Stimulated activated CD4-positive, alpha-beta T cell treated with anti-CD3 and anti-CD28 coated beads, Interleukin-1b, Interleukin-23, amount 100 ng/mL, for 1 hour (primary cell): ENCODE measurements at regions not wholly inside any gene's neighbourhood (a gene's known extent, or its start where the extent isn't known, plus 50 kb on each side); places are given as distances from the start of the nearest gene placed in this dataset.
"Not testable (repeated sequence)": the region's sequence is repeated elsewhere in the genome, so short reads cannot be mapped to it uniquely, and the experiment has no call there.

Experiments
- DNase-seq, 2 donors: peaks; one replicate each; pipeline ENCODE4 v3.0.0-alpha.2; 2020; ENCODE audit warnings: low read depth in 2 of 2

DNA sequence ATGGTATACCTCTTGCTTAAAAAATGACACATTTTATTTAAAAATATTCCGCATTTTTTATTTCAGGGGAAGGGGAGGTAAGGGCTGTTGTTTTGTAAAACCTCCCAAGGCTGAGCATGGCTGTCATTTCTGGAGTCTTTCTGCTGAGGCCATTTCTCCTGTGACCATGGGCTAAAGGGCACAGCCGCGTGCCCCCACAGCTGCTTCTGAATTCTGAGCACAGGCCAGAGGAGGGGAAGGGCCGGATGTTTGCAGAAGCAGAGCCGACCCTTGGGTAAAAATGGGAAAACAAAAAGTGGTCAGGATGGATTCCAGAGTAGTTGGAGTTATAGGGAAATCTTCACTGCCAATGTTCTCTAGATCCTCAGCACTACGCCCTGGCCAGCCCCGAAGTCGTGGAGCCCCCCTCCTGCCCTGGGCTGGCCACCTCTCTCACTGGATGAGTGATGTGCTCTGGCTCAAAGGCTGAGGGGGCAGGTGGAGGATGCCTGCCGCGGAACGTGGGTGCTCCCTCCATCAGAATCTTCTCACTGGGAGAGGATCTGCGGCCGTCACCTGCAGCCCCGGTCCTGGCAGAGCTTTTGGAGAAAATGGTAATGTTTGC lies 131.3 kb upstream of the ZEB1 start:
- no peak for DNase-seq

DNA sequence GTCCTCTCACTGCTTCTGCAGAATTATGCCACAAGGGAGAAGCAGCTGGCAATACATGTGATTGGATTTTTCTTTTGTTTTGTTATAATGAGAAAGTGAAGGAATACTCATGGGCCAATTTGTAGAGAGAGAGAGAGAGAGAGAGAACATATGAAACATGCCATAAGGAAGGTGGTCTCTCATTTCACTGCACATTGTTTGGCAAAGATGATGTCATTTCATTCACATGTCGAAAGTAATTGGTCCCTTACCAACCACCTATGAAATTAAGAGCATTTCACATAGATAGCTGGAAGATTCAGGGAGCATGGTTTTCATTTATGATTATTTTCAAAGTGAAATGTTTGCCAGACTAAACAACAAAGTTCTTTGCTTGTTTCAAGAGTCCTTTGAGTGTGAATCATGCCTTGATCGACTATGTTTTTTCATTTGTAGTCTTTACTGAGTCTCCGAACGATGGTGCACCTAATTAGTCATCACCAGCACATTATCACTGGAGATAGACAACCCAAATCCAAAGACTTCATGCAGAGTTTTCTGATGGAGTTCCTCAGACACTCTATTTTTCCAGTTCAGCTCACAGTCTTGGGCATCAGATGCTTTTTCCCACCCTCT lies 130.1 kb upstream of the ZEB1 start:
- no peak for DNase-seq

DNA sequence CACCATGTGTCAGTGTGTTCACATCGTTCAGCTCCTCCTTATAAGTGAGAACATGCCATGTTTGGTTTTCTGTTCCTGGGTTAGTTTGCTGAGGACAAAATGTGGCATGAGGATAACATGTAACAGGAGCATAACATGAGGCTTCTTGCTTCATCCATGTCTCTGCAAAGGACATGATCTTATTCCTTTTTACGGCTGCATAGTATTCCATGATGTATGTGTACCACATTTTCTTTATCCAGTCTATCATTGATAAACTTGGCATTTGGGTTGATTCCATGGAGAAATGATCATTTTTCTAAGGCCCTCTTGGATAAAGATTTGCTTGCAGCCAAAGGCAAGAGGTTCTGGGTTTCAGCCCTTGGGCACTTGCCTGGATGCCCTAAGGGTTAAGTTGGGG lies 128.5 kb upstream of the ZEB1 start:
- no peak for DNase-seq

DNA sequence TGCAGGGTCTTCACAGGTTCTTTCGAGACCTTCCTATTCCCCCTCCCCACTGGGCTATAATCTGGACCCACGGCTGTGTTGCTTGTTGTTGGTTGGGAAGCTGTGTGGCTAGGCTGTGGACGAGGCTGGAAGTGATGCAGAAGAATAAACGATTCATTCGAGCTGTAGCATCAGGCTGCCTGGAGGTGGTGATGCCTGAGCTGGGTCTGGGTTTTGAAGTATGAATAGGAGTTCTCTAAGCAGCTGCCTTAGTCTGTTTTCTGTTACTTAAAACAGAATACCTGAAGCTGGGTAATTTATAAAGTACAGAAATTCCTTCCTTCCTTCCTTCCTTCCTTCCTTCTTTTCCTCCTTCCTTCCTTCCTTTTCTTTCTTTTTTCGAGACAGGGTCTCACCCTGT lies 126.5 kb upstream of the ZEB1 start:
- no peak for DNase-seq

- no peak for DNase-seq
Observed at GRCh38 chr10:31194986-31195385, 124.0 kb upstream of the ZEB1 start.

- no peak for DNase-seq
Observed at GRCh38 chr10:31197886-31198285, 121.1 kb upstream of the ZEB1 start.

DNA sequence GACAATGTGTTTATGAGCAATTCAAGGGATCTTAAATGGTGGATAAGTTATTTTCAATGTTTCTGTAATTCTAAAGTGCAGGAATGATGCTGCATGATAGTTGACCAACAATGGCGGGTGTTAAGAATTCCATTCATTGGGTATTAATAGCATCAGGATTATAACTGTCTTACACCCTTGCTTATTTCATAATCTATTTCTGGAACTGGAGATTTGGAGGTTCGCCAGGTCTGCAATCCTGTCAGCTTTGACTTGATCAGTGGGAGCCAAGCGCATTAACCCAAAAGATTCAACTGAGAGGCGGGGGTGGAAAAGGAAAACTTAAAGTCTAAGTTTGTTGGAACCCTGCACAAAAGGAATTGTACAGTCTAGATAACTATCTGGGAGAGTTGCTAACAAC lies 114.9 kb upstream of the ZEB1 start:
- no peak for DNase-seq

- no peak for DNase-seq
Observed at GRCh38 chr10:31207636-31208035, 111.4 kb upstream of the ZEB1 start.

DNA sequence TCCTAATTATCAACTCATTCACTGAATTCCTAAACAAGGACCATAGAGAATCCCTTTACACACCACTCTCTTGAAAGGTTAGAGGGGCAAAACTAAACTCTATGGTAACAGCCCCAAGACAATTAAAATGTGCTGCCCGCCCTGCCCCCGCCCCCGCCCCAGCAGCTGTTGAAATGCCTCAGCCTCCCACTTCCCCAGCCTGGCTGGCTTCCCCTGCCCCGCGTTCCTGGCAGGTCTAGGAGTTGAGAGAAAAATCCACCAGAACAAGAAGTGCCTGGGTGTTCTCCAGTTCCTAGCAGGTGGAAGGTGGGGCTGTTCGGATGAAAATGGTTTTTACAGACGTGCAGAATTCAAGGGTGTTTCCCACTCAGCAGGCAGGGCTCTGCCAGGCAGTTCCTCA lies 109.5 kb upstream of the ZEB1 start:
- no peak for DNase-seq

DNA sequence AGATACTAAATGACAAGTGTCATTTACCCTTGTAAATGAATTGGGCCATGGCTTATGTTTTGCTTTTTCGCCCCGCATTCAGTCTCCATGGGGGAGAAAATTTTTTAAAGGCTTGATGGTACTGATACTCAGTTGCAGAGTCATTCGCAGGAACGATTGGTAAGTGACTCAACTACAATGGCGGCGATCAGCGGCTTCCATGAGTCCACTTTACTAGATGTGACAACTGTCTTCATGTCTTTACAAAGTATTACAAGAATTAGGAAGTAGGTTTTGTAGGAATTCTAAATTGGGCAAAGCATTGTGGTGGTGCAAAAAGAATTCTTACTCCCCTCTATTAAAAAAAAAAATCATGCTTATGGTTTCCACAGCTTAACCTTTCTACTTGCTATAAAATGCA lies 108.8 kb upstream of the ZEB1 start:
- DNase-seq: no peak

DNA sequence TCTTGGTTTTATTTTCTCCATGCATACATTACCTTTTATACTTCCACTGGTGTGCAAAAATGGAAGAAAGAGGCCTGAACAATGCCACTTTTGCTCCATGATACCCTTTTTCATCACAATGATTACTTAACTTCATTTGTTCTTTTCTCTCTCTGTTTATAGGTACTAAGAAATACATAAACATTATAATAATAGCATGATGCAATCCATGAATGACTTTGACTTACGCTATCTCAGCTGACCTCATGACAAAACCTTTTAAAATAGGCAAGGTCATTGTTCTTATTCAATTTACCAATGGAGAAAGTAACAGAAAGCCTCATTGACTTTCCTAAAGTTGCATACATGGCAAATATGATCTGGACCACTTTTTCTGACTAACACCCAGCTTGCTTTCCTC lies 105.1 kb upstream of the ZEB1 start:
- DNase-seq: no peak

DNA sequence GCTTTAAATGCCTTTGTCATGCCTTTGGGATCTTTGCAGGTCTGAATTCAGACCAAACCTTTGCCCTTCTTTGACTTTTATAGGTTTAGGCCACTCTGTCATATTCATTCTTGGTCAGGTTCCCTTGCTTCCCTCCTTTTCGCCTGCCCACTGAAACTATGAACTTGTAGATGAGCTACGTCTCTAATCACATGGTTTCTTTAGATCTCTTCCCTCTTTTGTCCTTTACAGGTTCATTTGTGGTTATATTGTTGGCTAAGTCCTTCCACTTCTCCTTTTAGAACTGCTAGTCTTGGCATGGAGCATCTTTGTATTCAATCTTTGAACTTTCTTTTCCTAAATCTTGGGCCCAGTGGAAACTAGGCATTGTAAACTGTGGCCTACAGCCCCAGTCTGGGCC lies 104.0 kb upstream of the ZEB1 start:
- no peak for DNase-seq

GRCh38 chr10:31219306-31219705 lies 99.7 kb upstream of the ZEB1 start:
- DNase-seq: no peak

DNA sequence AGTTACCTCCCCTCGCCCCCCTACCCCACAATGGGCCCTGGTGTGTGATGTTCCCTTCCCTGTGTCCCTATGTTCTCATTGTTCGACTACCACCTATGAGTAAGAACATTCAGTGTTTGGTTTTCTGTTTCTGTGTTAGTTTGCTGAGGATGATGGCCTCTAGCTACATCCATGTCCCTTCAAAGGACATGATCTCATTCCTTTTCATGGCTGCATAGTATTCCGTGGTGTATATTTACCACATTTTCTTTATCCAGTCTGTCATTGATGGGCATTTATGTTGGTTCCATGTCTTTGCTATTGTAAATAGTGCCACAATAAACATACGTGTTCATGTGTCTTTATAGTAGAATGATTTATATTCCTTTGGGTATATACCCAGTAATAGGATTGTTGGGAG lies 90.2 kb upstream of the ZEB1 start:
- DNase-seq: not testable (repeated sequence)

GRCh38 chr10:31239961-31240360 lies 79.1 kb upstream of the ZEB1 start:
- no peak for DNase-seq

DNA sequence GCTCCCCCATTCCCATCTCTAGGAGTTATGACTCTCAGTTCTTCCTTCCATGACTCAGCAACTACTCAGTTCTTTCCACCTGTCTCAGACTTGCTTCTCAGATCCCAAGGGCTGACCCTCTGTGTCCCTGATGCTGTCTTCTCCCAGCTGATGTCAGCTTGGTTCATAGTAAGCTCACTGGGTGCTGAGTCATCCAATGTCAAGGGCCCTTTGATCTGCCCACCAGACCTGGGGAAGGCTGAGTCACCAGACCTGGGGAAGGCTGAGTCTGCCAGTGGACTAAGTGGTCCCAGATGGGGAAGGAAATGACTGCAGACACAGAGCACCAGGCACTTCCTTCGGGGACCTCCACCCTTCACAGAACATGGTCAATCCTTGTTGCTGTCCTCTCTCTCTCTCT lies 76.1 kb upstream of the ZEB1 start:
- peak in 1 of 2 donors; percentile 17 for DNase-seq

DNA sequence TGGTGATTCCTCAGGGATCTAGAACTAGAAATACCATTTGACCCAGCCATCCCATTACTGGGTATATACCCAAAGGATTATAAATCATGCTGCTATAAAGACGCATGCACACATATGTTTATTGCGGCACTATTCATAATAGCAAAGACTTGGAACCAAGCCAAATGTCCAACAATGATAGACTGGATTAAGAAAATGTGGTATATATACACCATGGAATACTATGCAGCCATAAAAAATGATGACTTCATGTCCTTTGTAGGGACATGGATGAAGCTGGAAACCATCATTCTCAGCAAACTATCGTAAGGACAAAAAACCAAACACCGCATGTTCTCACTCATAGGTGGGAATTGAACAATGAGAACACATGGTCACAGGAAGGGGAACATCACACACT lies 67.9 kb upstream of the ZEB1 start:
- DNase-seq: not testable (repeated sequence)

GRCh38 chr10:31253237-31253636 lies 65.8 kb upstream of the ZEB1 start:
- no peak for DNase-seq

DNA sequence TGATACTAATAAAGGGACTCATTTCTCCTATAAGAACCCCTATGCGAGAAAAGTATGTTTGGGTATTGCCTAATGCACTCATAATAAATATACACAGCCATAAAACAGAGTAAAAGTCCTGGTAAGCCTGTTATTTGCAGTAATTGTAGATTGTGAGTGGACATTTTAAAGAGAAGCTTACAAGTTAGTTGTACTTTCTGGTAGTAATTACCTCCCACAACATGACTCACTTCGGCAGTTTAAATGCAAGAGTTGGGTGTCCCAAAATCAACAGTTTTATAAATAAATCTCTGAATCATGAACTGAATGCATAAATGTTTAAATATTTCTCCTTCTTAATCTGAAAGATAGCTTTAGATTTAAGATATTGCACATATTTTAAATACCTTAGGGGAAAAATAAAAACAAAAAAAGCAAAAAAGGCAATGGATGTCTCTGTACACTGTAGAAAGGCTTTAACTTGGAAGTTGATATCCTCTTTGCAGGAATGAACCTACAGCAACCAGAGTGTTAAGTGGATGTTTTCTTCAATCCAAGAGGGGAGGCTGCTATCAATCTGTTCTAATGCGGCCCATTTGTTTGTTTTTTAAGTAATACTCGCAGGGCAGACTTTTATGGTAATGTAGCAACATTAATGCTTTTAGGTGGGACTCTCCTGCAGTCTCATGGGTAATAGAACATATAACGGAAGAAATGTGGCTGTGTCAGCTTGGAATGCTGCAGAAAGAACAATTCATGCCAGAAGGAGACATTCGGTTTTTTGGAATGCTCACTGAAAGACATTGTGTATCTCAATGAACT lies 57.3 kb upstream of the ZEB1 start:
- no peak for DNase-seq

DNA sequence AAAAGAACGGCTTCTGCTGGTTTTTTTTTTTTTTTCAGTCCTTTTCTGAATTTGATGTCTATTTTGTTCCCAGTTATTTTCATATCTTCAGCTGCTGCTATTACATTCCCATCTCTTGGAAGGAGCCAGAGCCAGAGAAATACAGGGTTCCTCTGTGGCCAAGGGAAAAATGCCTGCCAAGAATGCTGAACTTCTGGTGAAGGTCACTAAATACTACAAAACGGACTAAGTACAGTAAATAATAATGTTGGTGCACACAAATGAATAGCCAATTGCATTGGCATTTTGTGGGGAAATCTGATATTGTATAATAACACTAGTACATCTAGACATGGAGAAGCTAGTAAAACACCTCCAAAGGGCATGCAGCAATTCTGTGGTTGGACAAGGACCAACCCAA lies 56.3 kb upstream of the ZEB1 start:
- DNase-seq: no peak

GRCh38 chr10:31263903-31264302 lies 55.1 kb upstream of the ZEB1 start:
- no peak for DNase-seq

DNA sequence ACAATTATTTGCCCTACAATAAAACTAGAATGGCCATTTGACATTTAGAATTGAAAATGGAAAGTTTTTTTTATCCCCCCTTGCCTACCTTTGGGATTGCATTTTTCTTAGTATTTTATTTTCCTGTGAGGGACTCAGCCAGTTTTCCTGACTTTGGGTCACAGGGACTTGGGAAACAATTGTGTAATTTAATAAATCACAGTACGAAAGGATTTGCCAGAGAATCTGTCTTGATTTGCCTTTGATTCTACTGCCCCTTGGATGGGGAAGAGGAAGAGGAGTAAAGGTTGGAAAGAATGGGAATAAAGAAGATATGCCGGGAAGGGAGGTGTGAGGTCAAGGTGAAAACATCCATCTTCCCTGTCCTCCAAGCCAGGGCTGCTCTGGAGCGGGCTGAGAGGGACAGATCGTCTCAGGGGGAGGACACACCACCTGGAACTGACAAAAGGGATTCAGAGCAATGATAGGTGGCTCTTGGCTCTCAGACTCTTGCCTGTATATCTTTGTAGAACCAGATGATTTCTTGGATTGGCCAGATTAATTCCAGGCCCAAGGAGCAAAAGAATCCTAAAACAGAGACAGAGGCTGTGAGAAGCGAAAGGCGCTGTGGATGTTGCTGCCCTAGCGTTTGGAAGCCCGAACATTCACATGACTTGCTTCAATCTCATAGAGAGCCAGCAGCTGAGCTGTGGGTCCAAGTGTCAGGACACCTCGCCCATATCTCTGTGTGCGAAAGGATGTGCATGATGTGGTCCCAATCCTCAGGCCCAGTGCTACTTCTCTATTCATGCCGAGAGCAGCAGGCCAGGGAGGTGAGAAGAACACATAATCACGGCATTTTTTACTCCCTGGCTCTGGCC lies 50.3 kb upstream of the ZEB1 start:
- DNase-seq: no peak
